Transverse colon (tissue), 4 donors: ENCODE measurements at regions not wholly inside any gene's neighbourhood (a gene's known extent, or its start where the extent isn't known, plus 50 kb on each side); places are given as distances from the start of the nearest gene placed in this dataset.

Experiments used
- DNase-seq: peaks from one replicate; pipeline ENCODE4 v3.0.0-alpha.2; 2019
- H3K27ac ChIP-seq, 4 donors: fragments of 200-600 bp; sonication (generic); 2 replicates each; pipeline ENCODE4 v1.5.1; 2016 to 2018; ENCODE audit warnings: inconsistent platforms in 4 of 4
- H3K27me3 ChIP-seq: fragments of 200-600 bp; sonication (generic); 2 replicates; pipeline ENCODE4 v1.5.1; 2017; ENCODE audit warnings: inconsistent platforms
- H3K36me3 ChIP-seq, 4 donors: fragments of 200-600 bp; sonication (generic); 2 replicates each; pipeline ENCODE4 v1.5.1; 2017 to 2019; ENCODE audit warnings: inconsistent platforms in 4 of 4
- H3K4me1 ChIP-seq, 4 donors: fragments of 200-600 bp; sonication (generic); 2 replicates each; pipeline ENCODE4 v1.5.1; 2017 to 2020; ENCODE audit warnings: inconsistent platforms in 4 of 4
- H3K4me3 ChIP-seq, 4 donors: fragments of 200-600 bp; sonication (generic); 1 replicate in 1 of 4; 2 replicates in 3 of 4; pipeline versions ENCODE4 v1.5.1 to v1.6.1; 2017 to 2019; ENCODE audit warnings: inconsistent platforms in 4 of 4
- H3K9me3 ChIP-seq, 2 donors: fragments of 200-600 bp; sonication (generic); 2 replicates each; pipeline ENCODE4 v1.5.1; 2017 to 2019; ENCODE audit warnings: inconsistent platforms in 2 of 2
- EP300 ChIP-seq: sonication (generic); formaldehyde crosslinking; IDR thresholded peaks from one replicate; pipeline ENCODE4 v1.6.1; 2017; ENCODE audit warnings: antibody characterized with exemption, low read depth
- POLR2A ChIP-seq: fragments of 450-650 bp; IDR thresholded peaks from one replicate; pipeline ENCODE4 v1.6.1; 2016; ENCODE audit warnings: antibody characterized with exemption, mild to moderate bottlenecking, moderate library complexity
- POLR2AphosphoS5 ChIP-seq, 3 donors: sonication (generic); formaldehyde crosslinking; IDR thresholded peaks; one replicate each; pipeline ENCODE4 v1.6.1; 2016; ENCODE audit warnings: antibody characterized with exemption in 3 of 3
- WGBS, 2 donors: methylation state at CpG; one replicate each; pipeline ENCODE4 v1.1.5; 2018; ENCODE audit warnings: low coverage in 1 of 2; 5-methylcytosine and 5-hydroxymethylcytosine counted together
- in situ Hi-C, 4 donors: fragments of 200-750 bp; cut with MboI; loops; one replicate each; pipeline versions ENCODE4 v1.15.0 to v1.15.1; 2017; ENCODE audit warnings: low sequenced_read_pairs in 3 of 4, low pct_ligation_motif_present in 1 of 4, low pct_unique_long_range_greater_than_20kb in 1 of 4
- intact Hi-C: fragments of 100-400 bp; cut with DNase I; formaldehyde crosslinking; loops from one replicate; pipeline ENCODE4 v1.15.1; 2023; ENCODE audit warnings: low total_unique reads
- TF ChIP-seq, protein P1 (sequence below), 5 experiments: fragments of 200-600 bp in 3 of 5; fragments of 450-650 bp in 2 of 5; sonication (generic) in 3 of 5; IDR thresholded peaks; 1 replicate in 2 of 5; 2 replicates in 3 of 5; pipeline ENCODE4 v1.5.1; 2016 to 2017; ENCODE audit warnings: antibody characterized with exemption in 5 of 5, inconsistent platforms in 3 of 5, mild to moderate bottlenecking in 2 of 5, moderate library complexity in 1 of 5

GRCh38 chr2:180291552-180292421 lies 284.7 kb upstream of the CWC22 start:
- H3K27me3 ChIP-seq: no peaks in the 10 kb centered on the region
- H3K36me3 ChIP-seq: no peaks in the 10 kb centered on the region
- TF ChIP-seq POLR2AphosphoS5 (IDR thresholded peaks at IDR 0.05): no peak
- no peak for TF ChIP-seq POLR2A
- TF ChIP-seq, protein P1, sequence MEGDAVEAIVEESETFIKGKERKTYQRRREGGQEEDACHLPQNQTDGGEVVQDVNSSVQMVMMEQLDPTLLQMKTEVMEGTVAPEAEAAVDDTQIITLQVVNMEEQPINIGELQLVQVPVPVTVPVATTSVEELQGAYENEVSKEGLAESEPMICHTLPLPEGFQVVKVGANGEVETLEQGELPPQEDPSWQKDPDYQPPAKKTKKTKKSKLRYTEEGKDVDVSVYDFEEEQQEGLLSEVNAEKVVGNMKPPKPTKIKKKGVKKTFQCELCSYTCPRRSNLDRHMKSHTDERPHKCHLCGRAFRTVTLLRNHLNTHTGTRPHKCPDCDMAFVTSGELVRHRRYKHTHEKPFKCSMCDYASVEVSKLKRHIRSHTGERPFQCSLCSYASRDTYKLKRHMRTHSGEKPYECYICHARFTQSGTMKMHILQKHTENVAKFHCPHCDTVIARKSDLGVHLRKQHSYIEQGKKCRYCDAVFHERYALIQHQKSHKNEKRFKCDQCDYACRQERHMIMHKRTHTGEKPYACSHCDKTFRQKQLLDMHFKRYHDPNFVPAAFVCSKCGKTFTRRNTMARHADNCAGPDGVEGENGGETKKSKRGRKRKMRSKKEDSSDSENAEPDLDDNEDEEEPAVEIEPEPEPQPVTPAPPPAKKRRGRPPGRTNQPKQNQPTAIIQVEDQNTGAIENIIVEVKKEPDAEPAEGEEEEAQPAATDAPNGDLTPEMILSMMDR (IDR thresholded peaks at IDR 0.05): no peak
- no peak for TF ChIP-seq EP300
- H3K9me3 ChIP-seq: no peaks in the 10 kb centered on the region
- no peak overlapping the region for H3K27ac ChIP-seq
- intact Hi-C loops: no loop called here
- in situ Hi-C loops: no loop called here
- no peak overlapping the region for H3K4me3 ChIP-seq
- no peaks in the 10 kb centered on the region for H3K4me1 ChIP-seq
- WGBS, 2 donors: 82 to 89% methylated on average over 5 to 6 of the region's 6 CpGs
- DNase-seq: no peak

DNA sequence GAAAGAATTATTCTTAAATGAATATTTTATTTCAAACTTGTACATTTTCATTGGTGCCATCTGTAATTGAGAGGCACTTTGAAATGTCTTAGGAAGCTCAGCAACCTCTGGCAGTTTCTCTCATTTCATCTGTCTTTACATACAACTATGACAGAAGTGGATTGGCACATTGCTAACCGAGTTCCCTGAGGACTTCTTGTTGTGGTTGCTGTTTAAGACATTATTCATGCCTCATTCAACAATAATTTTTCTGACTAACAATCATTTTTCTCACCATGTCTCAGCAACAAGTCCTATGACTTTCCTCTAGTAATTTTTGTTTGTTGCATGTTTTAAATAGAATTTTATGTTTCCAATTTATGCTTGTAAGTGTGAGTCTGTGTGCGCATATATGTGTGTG lies 284.0 kb upstream of the CWC22 start:
- intact Hi-C loops: no loop called here
- Histone ChIP-seq H3K4me1 (no peaks in the 10 kb centered on the region), H3K27me3 (no peaks in the 10 kb centered on the region), H3K9me3 (no peaks in the 10 kb centered on the region), H3K4me3 (no peak overlapping the region), H3K27ac (no peak overlapping the region), H3K36me3 (no peaks in the 10 kb centered on the region)
- WGBS, 2 donors: 54% methylated on average over 2 of the region's 2 CpGs
- in situ Hi-C loops: no loop called here
- TF ChIP-seq EP300 (no peak), POLR2A (no peak), POLR2AphosphoS5 (IDR thresholded peaks at IDR 0.05) (no peak)
- TF ChIP-seq, protein P1 (IDR thresholded peaks at IDR 0.05): no peak
- no peak for DNase-seq

- Histone ChIP-seq H3K27ac (no peak overlapping the region), H3K27me3 (no peaks in the 10 kb centered on the region), H3K4me3 (no peak overlapping the region), H3K36me3 (no peaks in the 10 kb centered on the region), H3K4me1 (no peaks in the 10 kb centered on the region), H3K9me3 (no peaks in the 10 kb centered on the region)
- intact Hi-C loops: no loop called here
- in situ Hi-C loops: no loop called here
- no peak for DNase-seq
- no peak for TF ChIP-seq EP300
- no peak for TF ChIP-seq POLR2A
- TF ChIP-seq POLR2AphosphoS5 (IDR thresholded peaks at IDR 0.05): no peak
- TF ChIP-seq, protein P1 (IDR thresholded peaks at IDR 0.05): no peak
- WGBS, 2 donors: 68 to 69% methylated on average over 4 of the region's 4 CpGs
These were observed 282.5 kb upstream of the CWC22 start for GRCh38 chr2:180289627-180290026.

- intact Hi-C loops (no loop called here), in situ Hi-C loops (no loop called here)
- Histone ChIP-seq H3K36me3 (no peaks in the 10 kb centered on the region), H3K27ac (no peak overlapping the region), H3K9me3 (no peaks in the 10 kb centered on the region), H3K4me3 (no peak overlapping the region), H3K4me1 (no peaks in the 10 kb centered on the region), H3K27me3 (no peaks in the 10 kb centered on the region)
- no peak for TF ChIP-seq POLR2A
- TF ChIP-seq POLR2AphosphoS5 (IDR thresholded peaks at IDR 0.05): no peak
- TF ChIP-seq, protein P1 (IDR thresholded peaks at IDR 0.05): no peak
- TF ChIP-seq EP300: no peak
- WGBS, 2 donors: 23 to 26% methylated on average over 1 of the region's 1 CpG
- DNase-seq: no peak
These were observed 272.5 kb upstream of the CWC22 start for GRCh38 chr2:180279581-180279980.
